ENCODE measurements at regions not wholly inside any gene's neighbourhood (a gene's known extent, or its start where the extent isn't known, plus 50 kb on each side); places are given as distances from the start of the nearest gene placed in this dataset.

DNA sequence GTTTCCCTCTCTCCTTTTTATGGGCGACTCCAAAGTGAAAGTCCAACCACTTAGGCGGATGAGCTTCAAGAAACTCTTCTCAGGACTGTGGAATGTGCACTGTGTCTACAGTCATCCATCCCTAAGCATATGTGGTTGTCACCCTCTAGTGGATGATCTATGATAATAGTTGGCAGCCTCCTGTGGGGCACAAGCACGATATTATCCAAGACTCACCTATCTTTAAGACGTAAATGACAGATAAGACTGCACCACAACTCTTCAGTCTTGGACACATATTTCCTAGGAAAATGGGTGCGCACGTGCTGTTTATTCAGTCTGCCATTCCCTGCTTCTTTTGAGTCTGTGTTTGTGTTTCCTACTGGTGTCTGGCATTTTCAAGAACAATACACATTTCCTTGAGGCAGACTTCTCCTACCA is 145.5 kb upstream of the CTAGE1 start:
- Mint-ChIP-seq H3K4me3 (no peak overlapping the region), H3K27ac (no peak overlapping the region), H3K9me3 (peaks cover 0 to 7% (median 4%) of the 10 kb centered on the region in 7 donors), H3K4me1 (peaks cover 2% of the 10 kb centered on the region), H3K27me3 (ENCODE audit: low read depth in 3 of 3) (peaks cover 24 to 44% (median 41%) of the 10 kb centered on the region in 3 donors), H3K36me3 (no peaks in the 10 kb centered on the region)
- no peaks in the 10 kb centered on the region for H3K79me2 ChIP-seq (ENCODE audit: insufficient read depth, low read length)
- H3K4me1 ChIP-seq (ENCODE audit: control insufficient read depth in 1 of 2, insufficient read depth in 2 of 2, low read length in 2 of 2) = no peaks in the 10 kb centered on the region
- no CpG with 5 or more reads among the region's 6 CpGs for WGBS (ENCODE audit: insufficient coverage)
- intact Hi-C loops (cut with micrococcal nuclease) = no loop called here
- no peak overlapping the region for H3K4me2 ChIP-seq (replicated peaks; ENCODE audit: extremely low read depth, low read length, poor library complexity, severe bottlenecking)
- peak in 1 of 3 donors; percentile 2 for DNase-seq
- H3K36me3 ChIP-seq (replicated peaks in 1 of 2; ENCODE audit: control insufficient read depth in 1 of 2, insufficient read depth in 2 of 2, low read length in 2 of 2) = no peaks in the 10 kb centered on the region
- H2AFZ ChIP-seq (ENCODE audit: insufficient read depth, low read depth, low read length, poor library complexity, severe bottlenecking) = no peak overlapping the region
- peaks cover 47 to 56% of the 10 kb centered on the region in 2 donors for H3K27me3 ChIP-seq (ENCODE audit: control insufficient read depth in 2 of 2, insufficient read depth in 2 of 2, low read length in 2 of 2)
- no peak overlapping the region for H3K4me3 ChIP-seq (replicated peaks in 1 of 3; ENCODE audit: low read depth in 2 of 3, low read length in 3 of 3)
- no peaks in the 10 kb centered on the region for H3K9me3 ChIP-seq (replicated peaks in 1 of 2; ENCODE audit: control insufficient read depth in 1 of 2, insufficient read depth in 1 of 2, low read length in 2 of 2)
- H3K9ac ChIP-seq (ENCODE audit: insufficient read depth, low read length, poor library complexity, severe bottlenecking) = no peak overlapping the region
- H3K27ac ChIP-seq (ENCODE audit: low read depth in 1 of 2, low read length in 2 of 2) = no peak overlapping the region
- H4K20me1 ChIP-seq (ENCODE audit: insufficient read depth, low read length) = no peaks in the 10 kb centered on the region
- TF ChIP-seq, protein P1, sequence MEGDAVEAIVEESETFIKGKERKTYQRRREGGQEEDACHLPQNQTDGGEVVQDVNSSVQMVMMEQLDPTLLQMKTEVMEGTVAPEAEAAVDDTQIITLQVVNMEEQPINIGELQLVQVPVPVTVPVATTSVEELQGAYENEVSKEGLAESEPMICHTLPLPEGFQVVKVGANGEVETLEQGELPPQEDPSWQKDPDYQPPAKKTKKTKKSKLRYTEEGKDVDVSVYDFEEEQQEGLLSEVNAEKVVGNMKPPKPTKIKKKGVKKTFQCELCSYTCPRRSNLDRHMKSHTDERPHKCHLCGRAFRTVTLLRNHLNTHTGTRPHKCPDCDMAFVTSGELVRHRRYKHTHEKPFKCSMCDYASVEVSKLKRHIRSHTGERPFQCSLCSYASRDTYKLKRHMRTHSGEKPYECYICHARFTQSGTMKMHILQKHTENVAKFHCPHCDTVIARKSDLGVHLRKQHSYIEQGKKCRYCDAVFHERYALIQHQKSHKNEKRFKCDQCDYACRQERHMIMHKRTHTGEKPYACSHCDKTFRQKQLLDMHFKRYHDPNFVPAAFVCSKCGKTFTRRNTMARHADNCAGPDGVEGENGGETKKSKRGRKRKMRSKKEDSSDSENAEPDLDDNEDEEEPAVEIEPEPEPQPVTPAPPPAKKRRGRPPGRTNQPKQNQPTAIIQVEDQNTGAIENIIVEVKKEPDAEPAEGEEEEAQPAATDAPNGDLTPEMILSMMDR (IDR thresholded peaks at IDR 0.05) = peak; percentile 40

DNA sequence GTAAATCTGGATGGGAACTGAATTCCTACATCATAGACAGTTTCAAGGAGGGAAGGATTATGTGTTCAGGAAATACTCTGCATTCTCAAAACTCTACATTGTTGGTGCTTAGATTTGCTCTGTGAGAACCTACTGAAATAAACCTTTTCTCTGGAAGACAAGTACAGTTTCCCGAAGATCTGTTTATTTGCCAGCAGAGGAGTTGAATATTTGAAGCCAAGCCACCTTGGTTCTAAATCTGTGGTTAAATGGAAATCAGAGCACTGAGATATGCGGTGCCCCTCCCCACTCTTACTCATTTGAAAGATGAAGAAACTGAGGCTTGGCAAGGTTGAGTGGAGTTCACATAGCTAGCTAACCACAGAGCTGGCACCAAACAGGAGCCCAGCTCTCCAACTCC is 146.3 kb upstream of the CTAGE1 start:
- Mint-ChIP-seq H3K4me1 (peaks cover 2% of the 10 kb centered on the region), H3K36me3 (no peaks in the 10 kb centered on the region), H3K27ac (no peak overlapping the region), H3K4me3 (no peak overlapping the region), H3K27me3 (ENCODE audit: low read depth in 3 of 3) (peaks cover 19 to 38% (median 36%) of the 10 kb centered on the region in 3 donors), H3K9me3 (peaks cover 0 to 3% (median 2%) of the 10 kb centered on the region in 7 donors)
- H3K27me3 ChIP-seq (ENCODE audit: control insufficient read depth in 2 of 2, insufficient read depth in 2 of 2, low read length in 2 of 2) = peaks cover 40 to 48% of the 10 kb centered on the region in 2 donors
- no peak overlapping the region for H2AFZ ChIP-seq (ENCODE audit: insufficient read depth, low read depth, low read length, poor library complexity, severe bottlenecking)
- DNase-seq = no peak
- WGBS (ENCODE audit: insufficient coverage) = no CpG with 5 or more reads among the region's 2 CpGs
- H3K36me3 ChIP-seq (replicated peaks in 1 of 2; ENCODE audit: control insufficient read depth in 1 of 2, insufficient read depth in 2 of 2, low read length in 2 of 2) = no peaks in the 10 kb centered on the region
- H3K9me3 ChIP-seq (replicated peaks in 1 of 2; ENCODE audit: control insufficient read depth in 1 of 2, insufficient read depth in 1 of 2, low read length in 2 of 2) = no peaks in the 10 kb centered on the region
- H4K20me1 ChIP-seq (ENCODE audit: insufficient read depth, low read length) = no peaks in the 10 kb centered on the region
- no peaks in the 10 kb centered on the region for H3K4me1 ChIP-seq (ENCODE audit: control insufficient read depth in 1 of 2, insufficient read depth in 2 of 2, low read length in 2 of 2)
- intact Hi-C loops (cut with micrococcal nuclease) = no loop called here
- no peak overlapping the region for H3K27ac ChIP-seq (ENCODE audit: low read depth in 1 of 2, low read length in 2 of 2)
- no peaks in the 10 kb centered on the region for H3K79me2 ChIP-seq (ENCODE audit: insufficient read depth, low read length)
- no peak overlapping the region for H3K4me3 ChIP-seq (replicated peaks in 1 of 3; ENCODE audit: low read depth in 2 of 3, low read length in 3 of 3)
- H3K4me2 ChIP-seq (replicated peaks; ENCODE audit: extremely low read depth, low read length, poor library complexity, severe bottlenecking) = no peak overlapping the region
- no peak overlapping the region for H3K9ac ChIP-seq (ENCODE audit: insufficient read depth, low read length, poor library complexity, severe bottlenecking)
- TF ChIP-seq, protein P1 (IDR thresholded peaks at IDR 0.05) = no peak

All from CD14-positive monocyte (primary cell).